ENCODE measurements at regions not wholly inside any gene's neighbourhood (a gene's known extent, or its start where the extent isn't known, plus 50 kb on each side); places are given as distances from the start of the nearest gene placed in this dataset.

- ATAC-seq (no peak), DNase-seq (no peak)
- H3K4me3 Mint-ChIP-seq = no peak overlapping the region
- peaks cover 5% of the 10 kb centered on the region for H3K27me3 Mint-ChIP-seq (ENCODE audit: low read depth)
- no peaks in the 10 kb centered on the region for H3K36me3 Mint-ChIP-seq (ENCODE audit: insufficient read depth)
- H3K9me3 Mint-ChIP-seq = no peaks in the 10 kb centered on the region
- H3K4me1 Mint-ChIP-seq (ENCODE audit: low read depth) = no peaks in the 10 kb centered on the region
These were observed 407.3 kb downstream of the TMEM135 start for GRCh38 chr11:87444993-87445392.

DNA sequence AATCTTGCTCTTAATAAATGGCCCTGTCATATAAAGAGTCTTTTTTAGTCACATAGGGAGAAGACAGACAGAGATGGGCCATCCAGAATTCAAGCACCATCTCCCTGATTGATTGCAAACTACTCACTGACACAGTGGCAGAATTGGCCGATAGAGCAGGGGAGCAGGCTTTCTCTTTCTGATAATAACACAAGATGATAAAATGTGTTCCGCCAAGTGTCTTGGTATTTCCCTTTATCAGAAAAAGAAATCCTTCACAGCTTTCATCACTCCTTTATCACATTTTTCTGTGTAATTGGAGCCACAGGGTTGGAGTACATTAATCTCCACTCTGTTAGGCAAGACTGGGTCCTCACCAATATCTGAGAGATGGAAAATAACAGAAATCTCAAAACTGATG, 406.0 kb downstream of the TMEM135 start:
- peaks cover 5% of the 10 kb centered on the region for H3K27me3 Mint-ChIP-seq (ENCODE audit: low read depth)
- H3K36me3 Mint-ChIP-seq (ENCODE audit: insufficient read depth) = no peaks in the 10 kb centered on the region
- DNase-seq = no peak
- H3K9me3 Mint-ChIP-seq = no peaks in the 10 kb centered on the region
- no peak for ATAC-seq
- H3K4me3 Mint-ChIP-seq = no peak overlapping the region
- no peaks in the 10 kb centered on the region for H3K4me1 Mint-ChIP-seq (ENCODE audit: low read depth)

DNA sequence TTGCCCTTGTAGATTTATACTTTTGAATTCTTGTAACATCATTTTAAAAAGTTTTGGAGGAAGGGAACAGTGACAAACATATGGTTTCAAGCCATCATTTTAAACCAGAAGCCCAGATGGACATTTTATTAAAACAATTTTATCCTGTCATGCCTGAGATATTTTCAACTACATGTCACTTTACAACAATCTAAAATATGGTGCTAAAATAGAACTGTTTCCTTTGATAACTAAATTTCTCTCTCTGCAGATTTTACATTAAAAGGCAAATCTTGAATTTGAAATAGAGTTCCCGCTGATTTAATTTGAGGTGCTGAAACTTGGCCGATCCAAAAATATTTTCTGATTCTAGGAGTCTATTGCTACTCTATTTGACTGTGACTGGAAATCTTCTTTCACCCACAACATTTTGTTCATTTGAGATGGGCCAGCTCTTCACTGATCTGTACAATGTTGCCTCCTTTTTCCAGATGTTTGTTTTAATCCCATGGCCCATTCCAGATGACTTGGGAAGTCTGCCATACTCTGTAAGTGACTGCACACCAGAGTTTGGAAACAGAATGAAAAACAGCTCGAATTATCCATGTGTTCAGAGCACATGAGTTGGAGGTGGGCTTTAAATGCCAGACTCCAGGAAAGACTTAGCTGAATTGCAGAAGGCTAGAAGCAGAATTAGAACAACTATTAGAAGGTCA, 402.5 kb downstream of the TMEM135 start:
- DNase-seq = no peak
- Mint-ChIP-seq H3K4me3 (no peak overlapping the region), H3K4me1 (ENCODE audit: low read depth) (no peaks in the 10 kb centered on the region), H3K36me3 (ENCODE audit: insufficient read depth) (no peaks in the 10 kb centered on the region), H3K27me3 (ENCODE audit: low read depth) (peaks cover 5% of the 10 kb centered on the region), H3K9me3 (no peaks in the 10 kb centered on the region)
- no peak for ATAC-seq

DNA sequence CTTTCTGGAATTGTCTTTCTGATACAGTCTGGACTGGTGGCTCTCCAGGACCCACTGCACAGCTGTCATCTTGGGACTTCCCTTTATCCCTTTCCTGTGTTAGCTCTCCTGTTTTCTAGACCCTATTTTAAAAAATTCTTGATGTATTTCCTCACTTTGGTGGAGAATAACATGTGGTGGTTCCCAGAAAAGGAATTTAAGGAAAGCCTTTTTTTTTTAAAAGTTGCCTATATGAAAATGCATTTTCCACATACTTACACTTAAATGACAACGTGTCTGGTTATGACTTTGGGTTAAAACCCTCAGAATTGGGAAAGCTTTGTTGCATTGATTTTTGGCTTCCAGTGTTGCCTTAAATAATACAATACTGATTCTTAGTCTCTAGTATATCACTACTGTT, 400.7 kb downstream of the TMEM135 start:
- ATAC-seq (no peak), DNase-seq (no peak)
- H3K36me3 Mint-ChIP-seq (ENCODE audit: insufficient read depth) = no peaks in the 10 kb centered on the region
- H3K4me3 Mint-ChIP-seq = no peak overlapping the region
- peaks cover 5% of the 10 kb centered on the region for H3K27me3 Mint-ChIP-seq (ENCODE audit: low read depth)
- H3K4me1 Mint-ChIP-seq (ENCODE audit: low read depth) = no peaks in the 10 kb centered on the region
- H3K9me3 Mint-ChIP-seq = no peaks in the 10 kb centered on the region

DNA sequence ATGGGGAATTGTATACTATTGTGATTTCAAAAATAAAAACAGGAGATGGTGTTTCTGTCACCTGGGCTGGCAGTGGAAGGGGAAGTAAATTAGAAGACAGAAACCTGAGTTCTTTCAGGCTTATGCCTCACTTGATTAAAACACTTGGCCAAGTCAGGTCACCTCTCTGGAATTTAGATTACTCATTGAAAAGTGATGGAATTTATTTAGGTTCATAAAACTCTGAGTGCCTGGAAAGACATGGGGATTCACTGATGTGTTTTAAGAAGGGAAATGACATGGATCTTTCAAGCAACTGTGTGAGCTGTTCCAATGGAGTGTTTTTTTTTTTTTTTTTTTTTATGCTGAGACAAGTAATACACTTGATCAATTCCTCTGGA, 400.1 kb downstream of the TMEM135 start:
- Mint-ChIP-seq H3K4me3 (no peak overlapping the region), H3K4me1 (ENCODE audit: low read depth) (no peaks in the 10 kb centered on the region), H3K36me3 (ENCODE audit: insufficient read depth) (no peaks in the 10 kb centered on the region), H3K9me3 (no peaks in the 10 kb centered on the region), H3K27me3 (ENCODE audit: low read depth) (peaks cover 5% of the 10 kb centered on the region)
- ATAC-seq (no peak), DNase-seq (no peak)

DNA sequence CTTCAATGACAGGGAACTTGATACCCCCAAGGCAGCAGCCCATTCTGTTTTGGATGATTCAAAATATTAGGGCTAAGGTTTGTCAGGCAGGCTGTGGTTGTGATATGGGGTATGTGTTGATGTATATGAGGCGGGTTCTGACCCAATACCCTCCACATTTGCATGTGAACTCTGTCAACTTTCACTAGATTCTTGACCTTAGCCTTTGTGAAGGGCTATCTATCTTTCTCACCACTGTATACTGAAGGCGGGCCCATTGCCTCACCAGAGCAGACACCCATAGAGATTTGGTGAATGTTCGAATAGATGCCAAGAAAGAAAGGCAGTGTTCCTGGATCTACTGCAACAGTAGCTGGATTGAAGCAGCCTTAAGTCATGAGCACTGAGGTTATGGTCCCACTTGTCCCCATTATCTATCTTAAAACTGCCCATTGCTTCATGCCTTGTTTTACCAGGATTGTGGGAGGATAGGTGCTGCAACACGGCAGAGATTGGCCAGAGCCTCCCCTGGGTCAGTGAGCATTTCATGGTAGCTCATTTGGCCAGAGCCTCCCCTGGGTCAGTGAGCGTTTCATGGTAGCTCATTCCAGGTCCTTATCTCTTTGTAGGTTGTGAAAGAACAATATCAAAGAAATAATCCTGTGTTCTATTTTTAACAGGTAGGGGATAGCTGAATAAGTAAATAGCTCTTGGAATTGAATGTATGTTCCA, 399.6 kb downstream of the TMEM135 start:
- no peaks in the 10 kb centered on the region for H3K9me3 Mint-ChIP-seq
- no peak for DNase-seq
- no peaks in the 10 kb centered on the region for H3K4me1 Mint-ChIP-seq (ENCODE audit: low read depth)
- ATAC-seq = no peak
- H3K27me3 Mint-ChIP-seq (ENCODE audit: low read depth) = peaks cover 5% of the 10 kb centered on the region
- no peaks in the 10 kb centered on the region for H3K36me3 Mint-ChIP-seq (ENCODE audit: insufficient read depth)
- H3K4me3 Mint-ChIP-seq = no peak overlapping the region

GRCh38 chr11:87432022-87432421, 394.3 kb downstream of the TMEM135 start:
- DNase-seq = no peak
- no peak for ATAC-seq
- Mint-ChIP-seq H3K27me3 (ENCODE audit: low read depth) (no peaks in the 10 kb centered on the region), H3K4me3 (no peak overlapping the region), H3K4me1 (ENCODE audit: low read depth) (no peaks in the 10 kb centered on the region), H3K36me3 (ENCODE audit: insufficient read depth) (no peaks in the 10 kb centered on the region), H3K9me3 (no peaks in the 10 kb centered on the region)

GRCh38 chr11:87431392-87431791, 393.7 kb downstream of the TMEM135 start:
- Mint-ChIP-seq H3K4me1 (ENCODE audit: low read depth) (no peaks in the 10 kb centered on the region), H3K4me3 (no peak overlapping the region), H3K27me3 (ENCODE audit: low read depth) (no peaks in the 10 kb centered on the region), H3K9me3 (no peaks in the 10 kb centered on the region), H3K36me3 (ENCODE audit: insufficient read depth) (no peaks in the 10 kb centered on the region)
- no peak for DNase-seq
- no peak for ATAC-seq

- H3K4me3 Mint-ChIP-seq = no peak overlapping the region
- DNase-seq = no peak
- H3K27me3 Mint-ChIP-seq (ENCODE audit: low read depth) = peaks cover 1% of the 10 kb centered on the region
- ATAC-seq = no peak
- H3K4me1 Mint-ChIP-seq (ENCODE audit: low read depth) = no peaks in the 10 kb centered on the region
- no peaks in the 10 kb centered on the region for H3K36me3 Mint-ChIP-seq (ENCODE audit: insufficient read depth)
- H3K9me3 Mint-ChIP-seq = no peaks in the 10 kb centered on the region
These were observed 393.1 kb downstream of the TMEM135 start for GRCh38 chr11:87430821-87431220.

- Mint-ChIP-seq H3K4me3 (no peak overlapping the region), H3K36me3 (ENCODE audit: insufficient read depth) (no peaks in the 10 kb centered on the region), H3K9me3 (no peaks in the 10 kb centered on the region), H3K4me1 (ENCODE audit: low read depth) (no peaks in the 10 kb centered on the region), H3K27me3 (ENCODE audit: low read depth) (peaks cover 2% of the 10 kb centered on the region)
- DNase-seq = no peak
- ATAC-seq = no peak
These were observed 392.3 kb downstream of the TMEM135 start for GRCh38 chr11:87429996-87430395.

- H3K4me1 Mint-ChIP-seq (ENCODE audit: low read depth) = no peaks in the 10 kb centered on the region
- no peak overlapping the region for H3K4me3 Mint-ChIP-seq
- DNase-seq (no peak), ATAC-seq (no peak)
- H3K36me3 Mint-ChIP-seq (ENCODE audit: insufficient read depth) = no peaks in the 10 kb centered on the region
- H3K27me3 Mint-ChIP-seq (ENCODE audit: low read depth) = peaks cover 4% of the 10 kb centered on the region
- no peaks in the 10 kb centered on the region for H3K9me3 Mint-ChIP-seq
These were observed 390.5 kb downstream of the TMEM135 start for GRCh38 chr11:87428266-87428665.

GRCh38 chr11:87425943-87426342, 388.2 kb downstream of the TMEM135 start:
- no peaks in the 10 kb centered on the region for H3K9me3 Mint-ChIP-seq
- H3K4me1 Mint-ChIP-seq (ENCODE audit: low read depth) = no peaks in the 10 kb centered on the region
- no peaks in the 10 kb centered on the region for H3K36me3 Mint-ChIP-seq (ENCODE audit: insufficient read depth)
- H3K4me3 Mint-ChIP-seq = no peak overlapping the region
- DNase-seq (no peak), ATAC-seq (no peak)
- H3K27me3 Mint-ChIP-seq (ENCODE audit: low read depth) = peaks cover 5% of the 10 kb centered on the region

- DNase-seq = no peak
- ATAC-seq = no peak
- no peaks in the 10 kb centered on the region for H3K36me3 Mint-ChIP-seq (ENCODE audit: insufficient read depth)
- no peak overlapping the region for H3K4me3 Mint-ChIP-seq
- peaks cover 5% of the 10 kb centered on the region for H3K27me3 Mint-ChIP-seq (ENCODE audit: low read depth)
- no peaks in the 10 kb centered on the region for H3K4me1 Mint-ChIP-seq (ENCODE audit: low read depth)
- no peaks in the 10 kb centered on the region for H3K9me3 Mint-ChIP-seq
These were observed 387.7 kb downstream of the TMEM135 start for GRCh38 chr11:87425391-87425790.

GRCh38 chr11:87423161-87423560, 385.4 kb downstream of the TMEM135 start:
- peaks cover 5% of the 10 kb centered on the region for H3K27me3 Mint-ChIP-seq (ENCODE audit: low read depth)
- no peak for ATAC-seq
- H3K36me3 Mint-ChIP-seq (ENCODE audit: insufficient read depth) = no peaks in the 10 kb centered on the region

GRCh38 chr11:87422566-87422965, 384.8 kb downstream of the TMEM135 start:
- Mint-ChIP-seq H3K36me3 (ENCODE audit: insufficient read depth) (no peaks in the 10 kb centered on the region), H3K9me3 (no peaks in the 10 kb centered on the region), H3K4me1 (ENCODE audit: low read depth) (no peaks in the 10 kb centered on the region), H3K27me3 (ENCODE audit: low read depth) (peaks cover 5% of the 10 kb centered on the region), H3K4me3 (no peak overlapping the region)
- ATAC-seq (no peak), DNase-seq (no peak)

More at GRCh38 chr11:87423161-87423560, 385.4 kb downstream of the TMEM135 start:
- Mint-ChIP-seq H3K4me1 (ENCODE audit: low read depth) (no peaks in the 10 kb centered on the region), H3K9me3 (no peaks in the 10 kb centered on the region), H3K4me3 (no peak overlapping the region)
- DNase-seq = no peak

Data from activated T-cell treated with anti-CD3 and anti-CD28 coated beads, Interleukin-2, amount 50 U/mL, for 4 hours (primary cell).